ENCODE measurements at regions not wholly inside any gene's neighbourhood (a gene's known extent, or its start where the extent isn't known, plus 50 kb on each side); places are given as distances from the start of the nearest gene placed in this dataset.
"Not testable (repeated sequence)": the region's sequence is repeated elsewhere in the genome, so short reads cannot be mapped to it uniquely, and the experiment has no call there.

DNA sequence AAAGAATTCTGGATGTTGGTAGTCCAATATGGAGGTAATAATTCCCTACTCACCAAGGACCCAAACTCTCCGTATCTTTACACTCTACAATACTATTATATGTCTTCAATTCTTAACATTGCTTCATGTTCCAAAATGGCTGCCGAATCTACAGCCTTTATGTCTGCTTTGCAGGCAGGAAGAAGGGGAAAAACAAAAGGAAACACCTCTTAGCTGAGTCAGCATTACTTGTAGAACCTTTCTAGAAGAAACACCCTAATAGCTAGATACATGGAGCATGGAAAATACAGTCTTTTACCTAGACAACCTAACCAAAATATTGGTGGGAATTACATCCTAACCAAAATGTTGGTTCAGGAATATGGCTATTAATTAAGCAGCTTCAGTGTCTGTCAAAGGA is 298.0 kb downstream of the OR4C45 start:
- in situ Hi-C loops (cut with MboI); H3K27me3 ChIP-seq (ENCODE audit: control insufficient read depth in 2 of 2, insufficient read depth in 2 of 2, low read length in 2 of 2); DNase-seq (ENCODE audit: extremely low read depth in 1 of 4, low spot score in 3 of 4); H3K9me1 ChIP-seq (ENCODE audit: control insufficient read depth, insufficient read depth, low read length); CTCF ChIA-PET (ENCODE audit: low intra/inter-chr PET ratio); intact Hi-C loops (cut with micrococcal nuclease); H3K36me3 ChIP-seq (ENCODE audit: control insufficient read depth, insufficient read depth, low read length); H3K9ac ChIP-seq (ENCODE audit: insufficient read depth in 1 of 2, low read depth in 2 of 2, low read length in 2 of 2); H3K4me1 ChIP-seq (replicated peaks in 1 of 2; ENCODE audit: control insufficient read depth in 2 of 2, insufficient read depth in 2 of 2, low read length in 2 of 2); POLR2A ChIA-PET; H3K4me2 ChIP-seq (ENCODE audit: insufficient read depth, low read length); H3K27ac ChIP-seq (ENCODE audit: extremely low read depth, low read depth, low read length); H3K79me2 ChIP-seq (ENCODE audit: control insufficient read depth, insufficient read depth, low read length); H2AFZ ChIP-seq (ENCODE audit: low read depth, low read length); BruUV-seq (replicated peaks); ATAC-seq; FAIRE-seq; H3K9me3 ChIP-seq (replicated peaks; ENCODE audit: control insufficient read depth, insufficient read depth, low read depth, low read length); H4K20me1 ChIP-seq (replicated peaks; ENCODE audit: control insufficient read depth, insufficient read depth, low read length); H3K4me3 ChIP-seq: not testable (repeated sequence)
- peak; percentile 55 for TF ChIP-seq MAFF (IDR thresholded peaks at IDR 0.05; ENCODE audit: low read length)
- TF ChIP-seq MAFK (IDR thresholded peaks at IDR 0.05; ENCODE audit: low read length): peak; percentile 43; the same call in 1 of the 2 replicates
- WGBS (ENCODE audit: insufficient coverage, low coverage, missing lambda C conversion rate): 37% methylated on average over 2 of the region's 2 CpGs

DNA sequence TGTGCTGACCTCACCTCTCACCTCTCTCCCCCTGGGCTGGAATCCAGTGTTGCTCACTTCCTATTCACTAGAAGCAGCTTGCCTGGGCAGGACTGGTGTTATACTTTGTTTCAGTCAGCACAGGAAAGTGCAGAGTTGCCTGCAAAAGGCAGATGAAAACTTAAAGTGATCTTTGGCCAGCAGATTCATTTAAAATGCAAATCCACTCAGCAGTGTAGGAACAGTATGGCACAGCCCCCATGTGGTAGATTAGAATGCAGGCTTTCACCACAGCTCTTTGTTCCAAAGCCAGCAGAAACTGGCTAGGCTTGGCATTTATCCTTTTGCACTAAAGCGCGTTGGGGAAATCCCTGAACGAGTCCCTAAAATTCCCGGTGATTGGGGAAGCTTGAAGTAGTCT is 301.2 kb downstream of the OR4C45 start:
- Histone ChIP-seq H3K27ac (ENCODE audit: extremely low read depth, low read depth, low read length) (no peak overlapping the region), H2AFZ (ENCODE audit: low read depth, low read length) (no peak overlapping the region), H3K4me1 (replicated peaks in 1 of 2; ENCODE audit: control insufficient read depth in 2 of 2, insufficient read depth in 2 of 2, low read length in 2 of 2) (no peaks in the 10 kb centered on the region), H3K27me3 (ENCODE audit: control insufficient read depth in 2 of 2, insufficient read depth in 2 of 2, low read length in 2 of 2) (no peaks in the 10 kb centered on the region), H4K20me1 (replicated peaks; ENCODE audit: control insufficient read depth, insufficient read depth, low read length) (no peaks in the 10 kb centered on the region), H3K4me2 (ENCODE audit: insufficient read depth, low read length) (no peak overlapping the region), H3K36me3 (ENCODE audit: control insufficient read depth, insufficient read depth, low read length) (no peaks in the 10 kb centered on the region), H3K79me2 (ENCODE audit: control insufficient read depth, insufficient read depth, low read length) (no peaks in the 10 kb centered on the region), H3K9me1 (ENCODE audit: control insufficient read depth, insufficient read depth, low read length) (no peaks in the 10 kb centered on the region), H3K9ac (ENCODE audit: insufficient read depth in 1 of 2, low read depth in 2 of 2, low read length in 2 of 2) (no peak overlapping the region), H3K9me3 (replicated peaks; ENCODE audit: control insufficient read depth, insufficient read depth, low read depth, low read length) (no peaks in the 10 kb centered on the region), H3K4me3 (no peak overlapping the region)
- ChIA-PET POLR2A (no interaction called here), CTCF (ENCODE audit: low intra/inter-chr PET ratio) (no interaction called here)
- intact Hi-C loops (cut with micrococcal nuclease) (no loop called here), in situ Hi-C loops (cut with MboI) (no loop called here)
- BruUV-seq (replicated peaks): no TSS peak
- no peak for DNase-seq (ENCODE audit: extremely low read depth in 1 of 4, low spot score in 3 of 4)
- WGBS (ENCODE audit: insufficient coverage, low coverage, missing lambda C conversion rate): 15% methylated on average over 4 of the region's 4 CpGs
- FAIRE-seq: no peak
- no peak for ATAC-seq
- TF ChIP-seq, protein P1, sequence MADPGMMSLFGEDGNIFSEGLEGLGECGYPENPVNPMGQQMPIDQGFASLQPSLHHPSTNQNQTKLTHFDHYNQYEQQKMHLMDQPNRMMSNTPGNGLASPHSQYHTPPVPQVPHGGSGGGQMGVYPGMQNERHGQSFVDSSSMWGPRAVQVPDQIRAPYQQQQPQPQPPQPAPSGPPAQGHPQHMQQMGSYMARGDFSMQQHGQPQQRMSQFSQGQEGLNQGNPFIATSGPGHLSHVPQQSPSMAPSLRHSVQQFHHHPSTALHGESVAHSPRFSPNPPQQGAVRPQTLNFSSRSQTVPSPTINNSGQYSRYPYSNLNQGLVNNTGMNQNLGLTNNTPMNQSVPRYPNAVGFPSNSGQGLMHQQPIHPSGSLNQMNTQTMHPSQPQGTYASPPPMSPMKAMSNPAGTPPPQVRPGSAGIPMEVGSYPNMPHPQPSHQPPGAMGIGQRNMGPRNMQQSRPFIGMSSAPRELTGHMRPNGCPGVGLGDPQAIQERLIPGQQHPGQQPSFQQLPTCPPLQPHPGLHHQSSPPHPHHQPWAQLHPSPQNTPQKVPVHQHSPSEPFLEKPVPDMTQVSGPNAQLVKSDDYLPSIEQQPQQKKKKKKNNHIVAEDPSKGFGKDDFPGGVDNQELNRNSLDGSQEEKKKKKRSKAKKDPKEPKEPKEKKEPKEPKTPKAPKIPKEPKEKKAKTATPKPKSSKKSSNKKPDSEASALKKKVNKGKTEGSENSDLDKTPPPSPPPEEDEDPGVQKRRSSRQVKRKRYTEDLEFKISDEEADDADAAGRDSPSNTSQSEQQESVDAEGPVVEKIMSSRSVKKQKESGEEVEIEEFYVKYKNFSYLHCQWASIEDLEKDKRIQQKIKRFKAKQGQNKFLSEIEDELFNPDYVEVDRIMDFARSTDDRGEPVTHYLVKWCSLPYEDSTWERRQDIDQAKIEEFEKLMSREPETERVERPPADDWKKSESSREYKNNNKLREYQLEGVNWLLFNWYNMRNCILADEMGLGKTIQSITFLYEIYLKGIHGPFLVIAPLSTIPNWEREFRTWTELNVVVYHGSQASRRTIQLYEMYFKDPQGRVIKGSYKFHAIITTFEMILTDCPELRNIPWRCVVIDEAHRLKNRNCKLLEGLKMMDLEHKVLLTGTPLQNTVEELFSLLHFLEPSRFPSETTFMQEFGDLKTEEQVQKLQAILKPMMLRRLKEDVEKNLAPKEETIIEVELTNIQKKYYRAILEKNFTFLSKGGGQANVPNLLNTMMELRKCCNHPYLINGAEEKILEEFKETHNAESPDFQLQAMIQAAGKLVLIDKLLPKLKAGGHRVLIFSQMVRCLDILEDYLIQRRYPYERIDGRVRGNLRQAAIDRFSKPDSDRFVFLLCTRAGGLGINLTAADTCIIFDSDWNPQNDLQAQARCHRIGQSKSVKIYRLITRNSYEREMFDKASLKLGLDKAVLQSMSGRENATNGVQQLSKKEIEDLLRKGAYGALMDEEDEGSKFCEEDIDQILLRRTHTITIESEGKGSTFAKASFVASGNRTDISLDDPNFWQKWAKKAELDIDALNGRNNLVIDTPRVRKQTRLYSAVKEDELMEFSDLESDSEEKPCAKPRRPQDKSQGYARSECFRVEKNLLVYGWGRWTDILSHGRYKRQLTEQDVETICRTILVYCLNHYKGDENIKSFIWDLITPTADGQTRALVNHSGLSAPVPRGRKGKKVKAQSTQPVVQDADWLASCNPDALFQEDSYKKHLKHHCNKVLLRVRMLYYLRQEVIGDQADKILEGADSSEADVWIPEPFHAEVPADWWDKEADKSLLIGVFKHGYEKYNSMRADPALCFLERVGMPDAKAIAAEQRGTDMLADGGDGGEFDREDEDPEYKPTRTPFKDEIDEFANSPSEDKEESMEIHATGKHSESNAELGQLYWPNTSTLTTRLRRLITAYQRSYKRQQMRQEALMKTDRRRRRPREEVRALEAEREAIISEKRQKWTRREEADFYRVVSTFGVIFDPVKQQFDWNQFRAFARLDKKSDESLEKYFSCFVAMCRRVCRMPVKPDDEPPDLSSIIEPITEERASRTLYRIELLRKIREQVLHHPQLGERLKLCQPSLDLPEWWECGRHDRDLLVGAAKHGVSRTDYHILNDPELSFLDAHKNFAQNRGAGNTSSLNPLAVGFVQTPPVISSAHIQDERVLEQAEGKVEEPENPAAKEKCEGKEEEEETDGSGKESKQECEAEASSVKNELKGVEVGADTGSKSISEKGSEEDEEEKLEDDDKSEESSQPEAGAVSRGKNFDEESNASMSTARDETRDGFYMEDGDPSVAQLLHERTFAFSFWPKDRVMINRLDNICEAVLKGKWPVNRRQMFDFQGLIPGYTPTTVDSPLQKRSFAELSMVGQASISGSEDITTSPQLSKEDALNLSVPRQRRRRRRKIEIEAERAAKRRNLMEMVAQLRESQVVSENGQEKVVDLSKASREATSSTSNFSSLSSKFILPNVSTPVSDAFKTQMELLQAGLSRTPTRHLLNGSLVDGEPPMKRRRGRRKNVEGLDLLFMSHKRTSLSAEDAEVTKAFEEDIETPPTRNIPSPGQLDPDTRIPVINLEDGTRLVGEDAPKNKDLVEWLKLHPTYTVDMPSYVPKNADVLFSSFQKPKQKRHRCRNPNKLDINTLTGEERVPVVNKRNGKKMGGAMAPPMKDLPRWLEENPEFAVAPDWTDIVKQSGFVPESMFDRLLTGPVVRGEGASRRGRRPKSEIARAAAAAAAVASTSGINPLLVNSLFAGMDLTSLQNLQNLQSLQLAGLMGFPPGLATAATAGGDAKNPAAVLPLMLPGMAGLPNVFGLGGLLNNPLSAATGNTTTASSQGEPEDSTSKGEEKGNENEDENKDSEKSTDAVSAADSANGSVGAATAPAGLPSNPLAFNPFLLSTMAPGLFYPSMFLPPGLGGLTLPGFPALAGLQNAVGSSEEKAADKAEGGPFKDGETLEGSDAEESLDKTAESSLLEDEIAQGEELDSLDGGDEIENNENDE (IDR thresholded peaks at IDR 0.05; ENCODE audit: low read depth, low read length): no peak
- TF ChIP-seq TEAD1 (CRISPR knock-in tag; IDR thresholded peaks at IDR 0.05): no peak
- TF ChIP-seq FOXJ2 (tag; IDR thresholded peaks at IDR 0.05): no peak
- no peak for TF ChIP-seq ZNF584 (CRISPR knock-in tag; IDR thresholded peaks at IDR 0.05; ENCODE audit: low read depth)
